DND-41 (cell line): ENCODE measurements at regions not wholly inside any gene's neighbourhood (a gene's known extent, or its start where the extent isn't known, plus 50 kb on each side); places are given as distances from the start of the nearest gene placed in this dataset.

Experiments
- CTCF ChIP-seq: IDR thresholded peaks from 2 replicates; pipeline ENCODE4 v1.5.1; 2012; ENCODE audit warnings: borderline replicate concordance, low read length, moderate library complexity, mild to moderate bottlenecking; ENCODE audit not compliant: poor library complexity, severe bottlenecking; ENCODE audit errors: extremely low read depth
- EZH2 ChIP-seq: IDR thresholded peaks from 3 replicates; pipeline ENCODE4 v1.6.1; 2012; ENCODE audit warnings: borderline replicate concordance, low read depth, mild to moderate bottlenecking, moderate library complexity, low read length, inconsistent platforms; ENCODE audit not compliant: severe bottlenecking

DNA sequence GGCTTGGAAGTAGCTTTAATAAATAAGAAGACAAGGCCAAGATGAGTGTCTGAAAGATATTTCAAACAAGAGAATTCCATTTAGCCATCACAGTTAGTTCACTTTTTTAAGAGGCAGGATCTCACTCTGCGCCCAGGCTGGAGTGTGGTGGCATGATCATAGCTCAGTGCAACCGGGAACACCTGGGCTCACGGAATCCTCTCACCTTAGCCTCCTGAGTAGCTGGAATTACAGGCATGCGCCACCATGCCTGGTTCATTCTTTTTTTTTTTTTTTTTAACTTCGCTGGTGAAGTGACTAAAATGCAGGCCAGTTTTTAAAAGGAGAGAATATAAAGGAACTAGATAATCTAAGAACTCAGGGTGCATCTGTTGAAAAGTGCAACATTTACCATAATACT, 200.3 kb downstream of the KCTD12 start:
- TF ChIP-seq EZH2 = no peak
- TF ChIP-seq CTCF = no peak
